Neural cell (in vitro differentiated cells): ENCODE measurements at regions not wholly inside any gene's neighbourhood (a gene's known extent, or its start where the extent isn't known, plus 50 kb on each side); places are given as distances from the start of the nearest gene placed in this dataset.

Source experiments
- CTCF ChIP-seq: fragments of 450-650 bp; IDR thresholded peaks from 2 replicates; pipeline ENCODE4 v1.5.1; 2014; ENCODE audit warnings: antibody characterized with exemption, mild to moderate bottlenecking, moderate library complexity; ENCODE audit not compliant: poor library complexity, severe bottlenecking
- EZH2 ChIP-seq: fragments of 200-600, 300-800 bp; shearing (Covaris generic), sonication (generic); IDR thresholded peaks from 2 replicates; pipeline ENCODE4 v1.6.1; 2014; ENCODE audit warnings: antibody characterized with exemption, low read length, borderline replicate concordance, mild to moderate bottlenecking; ENCODE audit not compliant: insufficient read depth, poor library complexity, severe bottlenecking
- RAD21 ChIP-seq: fragments of 450-650 bp; conservative IDR thresholded peaks from 2 replicates; pipeline ENCODE4 v1.6.1; 2014; ENCODE audit warnings: antibody characterized with exemption, mild to moderate bottlenecking, moderate library complexity

- no peak for TF ChIP-seq RAD21
- TF ChIP-seq CTCF: no peak
- TF ChIP-seq EZH2: no peak
Observed at GRCh38 chr10:10676972-10677371, 340.7 kb upstream of the CELF2 start.
